GM23338 (cell line): ENCODE measurements at regions not wholly inside any gene's neighbourhood (a gene's known extent, or its start where the extent isn't known, plus 50 kb on each side); places are given as distances from the start of the nearest gene placed in this dataset.

Source experiments
- ATAC-seq: fragments of 200-7000 bp; cut with Tn5 transposase; 3 replicates; pipeline ENCODE4 v1.9.1; 2020
- DNase-seq: peaks from one replicate; pipeline ENCODE4 v3.0.0-alpha.2; 2015; ENCODE audit warnings: low spot score
- H2AFZ ChIP-seq: fragments of 200-600 bp; sonication (generic); 2 replicates; pipeline ENCODE4 v1.8.0; 2016; ENCODE audit warnings: antibody characterized with exemption, mild to moderate bottlenecking, moderate library complexity
- H3F3A ChIP-seq: fragments of 200-600 bp; sonication (generic); replicated peaks from 2 replicates; pipeline ENCODE4 v1.8.0; 2017; ENCODE audit warnings: antibody characterized with exemption, mixed run types, low read depth
- H3K27ac ChIP-seq: fragments of 200-600 bp; sonication (generic); 2 replicates; pipeline ENCODE4 v1.6.1; 2016; ENCODE audit warnings: low read depth
- H3K27me3 ChIP-seq: fragments of 200-600 bp; sonication (generic); 2 replicates; pipeline ENCODE4 v1.8.0; 2016; ENCODE audit warnings: mild to moderate bottlenecking, mixed run types, moderate library complexity; ENCODE audit not compliant: insufficient read depth
- H3K36me3 ChIP-seq: fragments of 200-600 bp; sonication (generic); 2 replicates; pipeline ENCODE4 v1.8.0; 2016; ENCODE audit warnings: mild to moderate bottlenecking; ENCODE audit not compliant: insufficient read depth
- H3K4me1 ChIP-seq: fragments of 200-600 bp; sonication (generic); 2 replicates; pipeline ENCODE4 v1.8.0; 2016; ENCODE audit warnings: mild to moderate bottlenecking, moderate library complexity; ENCODE audit not compliant: insufficient read depth
- H3K4me2 ChIP-seq: fragments of 200-600 bp; sonication (generic); 2 replicates; pipeline ENCODE4 v1.7.1; 2017; ENCODE audit warnings: mixed run types
- H3K4me3 ChIP-seq: fragments of 200-600 bp; sonication (generic); 2 replicates; pipeline ENCODE4 v1.6.1; 2016; ENCODE audit warnings: mixed run types
- H3K79me2 ChIP-seq: fragments of 200-600 bp; sonication (generic); replicated peaks from 2 replicates; pipeline ENCODE4 v1.8.0; 2017; ENCODE audit warnings: mild to moderate bottlenecking; ENCODE audit not compliant: insufficient read depth
- H3K9me2 ChIP-seq: fragments of 200-600 bp; sonication (generic); 2 replicates; pipeline ENCODE4 v1.8.0; 2017; ENCODE audit not compliant: insufficient read depth
- H4K20me1 ChIP-seq: fragments of 200-600 bp; sonication (generic); replicated peaks from 2 replicates; pipeline ENCODE4 v1.8.0; 2017; ENCODE audit warnings: mild to moderate bottlenecking; ENCODE audit not compliant: insufficient read depth
- H3K27ac Mint-ChIP-seq: 2 replicates; pipeline ENCODE4 v1.8.0; 2020; ENCODE audit warnings: inconsistent platforms, mild to moderate bottlenecking, moderate library complexity, mixed read lengths
- H3K27me3 Mint-ChIP-seq: 3 replicates; pipeline ENCODE4 v1.8.0; 2022; ENCODE audit warnings: low read depth, mild to moderate bottlenecking, moderate library complexity, mixed read lengths, inconsistent platforms; ENCODE audit not compliant: insufficient read depth, poor library complexity
- H3K36me3 Mint-ChIP-seq: 3 replicates; pipeline ENCODE4 v1.8.0; 2021; ENCODE audit warnings: low read depth, mild to moderate bottlenecking, inconsistent platforms, moderate library complexity, mixed read lengths
- H3K4me1 Mint-ChIP-seq: 3 replicates; pipeline ENCODE4 v1.8.0; 2020; ENCODE audit warnings: mild to moderate bottlenecking, inconsistent platforms, mixed read lengths
- H3K4me3 Mint-ChIP-seq: 3 replicates; pipeline ENCODE4 v1.8.0; 2021; ENCODE audit warnings: moderate library complexity, mild to moderate bottlenecking, inconsistent platforms, mixed read lengths
- H3K9me3 Mint-ChIP-seq: 3 replicates; pipeline ENCODE4 v1.8.0; 2020; ENCODE audit warnings: moderate library complexity, mild to moderate bottlenecking, inconsistent platforms, mixed read lengths
- CTCF ChIP-seq, 2 experiments: fragments of 200-600 bp in 1 of 2; sonication (generic) in 1 of 2; conservative IDR thresholded peaks; 2 replicates each; pipeline versions ENCODE4 v1.5.1 to v1.6.1; 2016 to 2017; ENCODE audit warnings: antibody characterized with exemption in 2 of 2, low read depth in 2 of 2, mild to moderate bottlenecking in 2 of 2, moderate library complexity in 1 of 2
- ZNF114 ChIP-seq: fragments of 250-450 bp; sonication (Bioruptor Pico); IDR thresholded peaks from 2 replicates; pipeline ENCODE4 v1.5.0; 2020; ENCODE audit warnings: mild to moderate bottlenecking, moderate library complexity
- TF ChIP-seq, protein P1 (sequence below): fragments of 250-450 bp; sonication (Bioruptor Pico); IDR thresholded peaks from 2 replicates; pipeline ENCODE4 v1.5.0; 2020; ENCODE audit warnings: mild to moderate bottlenecking, moderate library complexity

DNA sequence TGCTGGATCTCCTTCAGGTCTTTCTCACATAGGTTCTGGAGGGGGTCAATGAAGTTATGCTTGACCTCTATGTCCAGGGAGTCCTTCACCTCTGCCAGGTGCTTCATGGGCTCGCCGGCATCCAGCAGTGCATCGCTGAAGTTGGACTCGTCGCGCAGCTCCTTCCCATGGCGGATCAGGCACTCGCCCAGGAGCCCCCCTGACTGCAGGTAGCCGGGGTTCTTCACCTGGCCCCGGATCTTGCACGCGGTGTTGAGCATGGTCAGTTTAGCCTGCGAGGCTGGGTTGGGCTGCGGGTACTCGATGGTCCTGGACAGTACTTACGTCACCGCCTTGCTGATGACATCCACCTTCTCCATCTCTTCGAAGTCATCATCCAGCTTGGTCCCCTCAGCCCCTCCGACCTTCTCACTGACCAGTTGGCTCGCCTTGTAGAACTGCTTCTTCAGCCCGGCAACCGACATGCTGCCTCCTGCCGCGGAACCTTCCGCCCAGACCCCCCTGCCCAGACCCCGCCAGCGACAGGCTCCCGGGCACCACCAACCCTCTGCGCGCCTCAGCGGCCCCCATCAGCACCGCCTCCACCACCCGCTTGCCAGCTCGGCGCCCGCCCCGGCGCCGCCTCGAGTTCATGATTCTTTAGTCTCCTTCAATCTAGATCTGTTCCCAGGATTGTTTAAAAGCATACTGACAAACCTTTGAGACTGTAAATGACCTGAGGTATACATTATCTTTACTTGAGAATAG is 99.8 kb downstream of the KPNA2 start (continued):
- TF ChIP-seq, protein P1, sequence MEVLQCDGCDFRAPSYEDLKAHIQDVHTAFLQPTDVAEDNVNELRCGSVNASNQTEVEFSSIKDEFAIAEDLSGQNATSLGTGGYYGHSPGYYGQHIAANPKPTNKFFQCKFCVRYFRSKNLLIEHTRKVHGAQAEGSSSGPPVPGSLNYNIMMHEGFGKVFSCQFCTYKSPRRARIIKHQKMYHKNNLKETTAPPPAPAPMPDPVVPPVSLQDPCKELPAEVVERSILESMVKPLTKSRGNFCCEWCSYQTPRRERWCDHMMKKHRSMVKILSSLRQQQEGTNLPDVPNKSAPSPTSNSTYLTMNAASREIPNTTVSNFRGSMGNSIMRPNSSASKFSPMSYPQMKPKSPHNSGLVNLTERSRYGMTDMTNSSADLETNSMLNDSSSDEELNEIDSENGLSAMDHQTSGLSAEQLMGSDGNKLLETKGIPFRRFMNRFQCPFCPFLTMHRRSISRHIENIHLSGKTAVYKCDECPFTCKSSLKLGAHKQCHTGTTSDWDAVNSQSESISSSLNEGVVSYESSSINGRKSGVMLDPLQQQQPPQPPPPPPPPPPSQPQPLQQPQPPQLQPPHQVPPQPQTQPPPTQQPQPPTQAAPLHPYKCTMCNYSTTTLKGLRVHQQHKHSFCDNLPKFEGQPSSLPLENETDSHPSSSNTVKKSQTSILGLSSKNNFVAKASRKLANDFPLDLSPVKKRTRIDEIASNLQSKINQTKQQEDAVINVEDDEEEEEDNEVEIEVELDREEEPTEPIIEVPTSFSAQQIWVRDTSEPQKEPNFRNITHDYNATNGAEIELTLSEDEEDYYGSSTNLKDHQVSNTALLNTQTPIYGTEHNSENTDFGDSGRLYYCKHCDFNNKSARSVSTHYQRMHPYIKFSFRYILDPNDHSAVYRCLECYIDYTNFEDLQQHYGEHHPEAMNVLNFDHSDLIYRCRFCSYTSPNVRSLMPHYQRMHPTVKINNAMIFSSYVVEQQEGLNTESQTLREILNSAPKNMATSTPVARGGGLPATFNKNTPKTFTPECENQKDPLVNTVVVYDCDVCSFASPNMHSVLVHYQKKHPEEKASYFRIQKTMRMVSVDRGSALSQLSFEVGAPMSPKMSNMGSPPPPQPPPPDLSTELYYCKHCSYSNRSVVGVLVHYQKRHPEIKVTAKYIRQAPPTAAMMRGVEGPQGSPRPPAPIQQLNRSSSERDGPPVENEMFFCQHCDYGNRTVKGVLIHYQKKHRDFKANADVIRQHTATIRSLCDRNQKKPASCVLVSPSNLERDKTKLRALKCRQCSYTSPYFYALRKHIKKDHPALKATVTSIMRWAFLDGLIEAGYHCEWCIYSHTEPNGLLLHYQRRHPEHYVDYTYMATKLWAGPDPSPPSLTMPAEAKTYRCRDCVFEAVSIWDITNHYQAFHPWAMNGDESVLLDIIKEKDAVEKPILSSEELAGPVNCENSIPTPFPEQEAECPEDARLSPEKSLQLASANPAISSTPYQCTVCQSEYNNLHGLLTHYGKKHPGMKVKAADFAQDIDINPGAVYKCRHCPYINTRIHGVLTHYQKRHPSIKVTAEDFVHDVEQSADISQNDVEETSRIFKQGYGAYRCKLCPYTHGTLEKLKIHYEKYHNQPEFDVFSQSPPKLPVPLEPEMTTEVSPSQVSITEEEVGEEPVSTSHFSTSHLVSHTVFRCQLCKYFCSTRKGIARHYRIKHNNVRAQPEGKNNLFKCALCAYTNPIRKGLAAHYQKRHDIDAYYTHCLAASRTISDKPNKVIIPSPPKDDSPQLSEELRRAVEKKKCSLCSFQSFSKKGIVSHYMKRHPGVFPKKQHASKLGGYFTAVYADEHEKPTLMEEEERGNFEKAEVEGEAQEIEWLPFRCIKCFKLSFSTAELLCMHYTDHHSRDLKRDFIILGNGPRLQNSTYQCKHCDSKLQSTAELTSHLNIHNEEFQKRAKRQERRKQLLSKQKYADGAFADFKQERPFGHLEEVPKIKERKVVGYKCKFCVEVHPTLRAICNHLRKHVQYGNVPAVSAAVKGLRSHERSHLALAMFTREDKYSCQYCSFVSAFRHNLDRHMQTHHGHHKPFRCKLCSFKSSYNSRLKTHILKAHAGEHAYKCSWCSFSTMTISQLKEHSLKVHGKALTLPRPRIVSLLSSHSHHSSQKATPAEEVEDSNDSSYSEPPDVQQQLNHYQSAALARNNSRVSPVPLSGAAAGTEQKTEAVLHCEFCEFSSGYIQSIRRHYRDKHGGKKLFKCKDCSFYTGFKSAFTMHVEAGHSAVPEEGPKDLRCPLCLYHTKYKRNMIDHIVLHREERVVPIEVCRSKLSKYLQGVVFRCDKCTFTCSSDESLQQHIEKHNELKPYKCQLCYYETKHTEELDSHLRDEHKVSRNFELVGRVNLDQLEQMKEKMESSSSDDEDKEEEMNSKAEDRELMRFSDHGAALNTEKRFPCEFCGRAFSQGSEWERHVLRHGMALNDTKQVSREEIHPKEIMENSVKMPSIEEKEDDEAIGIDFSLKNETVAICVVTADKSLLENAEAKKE (CRISPR knock-in tag) = no peak

GRCh38 chr17:68141050-68141449 is 105.5 kb downstream of the KPNA2 start:
- no peaks in the 10 kb centered on the region for H3K9me2 ChIP-seq
- no peaks in the 10 kb centered on the region for H3F3A ChIP-seq
- H3K4me1 ChIP-seq = no peaks in the 10 kb centered on the region
- H3K36me3 ChIP-seq = no peaks in the 10 kb centered on the region
- H3K4me1 Mint-ChIP-seq = no peaks in the 10 kb centered on the region
- H2AFZ ChIP-seq = no peak overlapping the region
- ATAC-seq = no peak
- H3K36me3 Mint-ChIP-seq = no peaks in the 10 kb centered on the region
- no peaks in the 10 kb centered on the region; the same call in 2 of the 3 replicates for H3K9me3 Mint-ChIP-seq
- no peaks in the 10 kb centered on the region for H3K79me2 ChIP-seq
- DNase-seq = no peak
- H3K4me3 Mint-ChIP-seq = no peak overlapping the region
- H3K27ac ChIP-seq = no peak overlapping the region
- H3K4me2 ChIP-seq = no peak overlapping the region
- no peak overlapping the region for H3K27ac Mint-ChIP-seq
- no peak overlapping the region for H3K4me3 ChIP-seq
- TF ChIP-seq ZNF114 (CRISPR knock-in tag) (no peak), CTCF (conservative IDR thresholded peaks at IDR 0.05; ENCODE audit: low read depth in 2 of 2) (no peak)
- TF ChIP-seq, protein P1 (CRISPR knock-in tag) = no peak
- H4K20me1 ChIP-seq = no peaks in the 10 kb centered on the region
- no peaks in the 10 kb centered on the region for H3K27me3 ChIP-seq
- peaks cover 2% of the 10 kb centered on the region for H3K27me3 Mint-ChIP-seq
